H9 (cell line): ENCODE measurements at regions not wholly inside any gene's neighbourhood (a gene's known extent, or its start where the extent isn't known, plus 50 kb on each side); places are given as distances from the start of the nearest gene placed in this dataset.

Experiments
- DNase-seq: peaks from one replicate; pipeline ENCODE4 v3.0.0-alpha.2; 2017
- H2AFZ ChIP-seq: one replicate; pipeline ENCODE4 v1.6.1; 2013; ENCODE audit warnings: mild to moderate bottlenecking, low read length, control low read depth, moderate library complexity
- H2AK5ac ChIP-seq: 2 replicates; pipeline ENCODE4 v1.6.1; 2013; ENCODE audit warnings: low read length, control low read depth, mixed read lengths; ENCODE audit not compliant: insufficient read length
- H2BK120ac ChIP-seq: one replicate; pipeline ENCODE4 v1.6.1; 2013; ENCODE audit warnings: low read depth, mild to moderate bottlenecking, low read length, control low read depth, inconsistent platforms; ENCODE audit not compliant: poor library complexity, severe bottlenecking
- H2BK12ac ChIP-seq: 2 replicates; pipeline ENCODE4 v1.6.1; 2013; ENCODE audit warnings: low read length, control low read depth, mixed read lengths, low read depth; ENCODE audit not compliant: insufficient read length
- H2BK15ac ChIP-seq: 2 replicates; pipeline ENCODE4 v1.6.1; 2013; ENCODE audit warnings: low read depth, low read length, control low read depth
- H2BK20ac ChIP-seq: one replicate; pipeline ENCODE4 v1.6.1; 2013; ENCODE audit warnings: low read depth, mild to moderate bottlenecking, low read length, control low read depth, inconsistent platforms; ENCODE audit not compliant: poor library complexity, severe bottlenecking
- H2BK5ac ChIP-seq: 2 replicates; pipeline ENCODE4 v1.6.1; 2013; ENCODE audit warnings: low read length, control low read depth, mixed read lengths; ENCODE audit not compliant: insufficient read length
- H3K14ac ChIP-seq: 2 replicates; pipeline ENCODE4 v1.6.1; 2013; ENCODE audit warnings: low read length, control low read depth; ENCODE audit not compliant: insufficient read depth
- H3K18ac ChIP-seq: 2 replicates; pipeline ENCODE4 v1.6.1; 2013; ENCODE audit warnings: low read depth, mild to moderate bottlenecking, mixed read lengths, low read length, control low read depth; ENCODE audit not compliant: insufficient read length
- H3K23ac ChIP-seq: 2 replicates; pipeline ENCODE4 v1.6.1; 2013; ENCODE audit warnings: low read length, control low read depth, mixed read lengths, low read depth; ENCODE audit not compliant: insufficient read length
- H3K23me2 ChIP-seq: 2 replicates; pipeline ENCODE4 v1.6.1; 2013; ENCODE audit warnings: low read depth, mild to moderate bottlenecking, mixed read lengths, low read length, control low read depth; ENCODE audit not compliant: insufficient read length, poor library complexity, severe bottlenecking
- H3K27ac ChIP-seq: 2 replicates; pipeline ENCODE4 v1.5.1; 2013; ENCODE audit warnings: low read length, control low read depth, mixed read lengths, low read depth; ENCODE audit not compliant: insufficient read length
- H3K27me3 ChIP-seq: 2 replicates; pipeline ENCODE4 v1.6.1; 2013; ENCODE audit warnings: low read length, control low read depth, inconsistent platforms; ENCODE audit not compliant: insufficient read depth
- H3K4ac ChIP-seq: 2 replicates; pipeline ENCODE4 v1.6.1; 2013; ENCODE audit warnings: low read depth, mild to moderate bottlenecking, control low read depth, inconsistent platforms, low read length, moderate library complexity
- H3K4me1 ChIP-seq: 2 replicates; pipeline ENCODE4 v1.6.1; 2013; ENCODE audit warnings: low read length, control low read depth, inconsistent platforms; ENCODE audit not compliant: insufficient read depth
- H3K4me2 ChIP-seq: 2 replicates; pipeline ENCODE4 v1.6.1; 2013; ENCODE audit warnings: low read length, control low read depth, mixed read lengths; ENCODE audit not compliant: insufficient read length, insufficient read depth
- H3K56ac ChIP-seq: 2 replicates; pipeline ENCODE4 v1.6.1; 2013; ENCODE audit warnings: low read depth, mild to moderate bottlenecking, mixed read lengths, low read length, control low read depth; ENCODE audit not compliant: insufficient read length
- H3K79me1 ChIP-seq: 2 replicates; pipeline ENCODE4 v1.6.1; 2013; ENCODE audit warnings: low read depth, mild to moderate bottlenecking, moderate library complexity, low read length, control low read depth, inconsistent platforms; ENCODE audit not compliant: insufficient read depth, poor library complexity, severe bottlenecking
- H3K79me2 ChIP-seq: 2 replicates; pipeline ENCODE4 v1.6.1; 2013; ENCODE audit warnings: low read length, control low read depth, inconsistent platforms; ENCODE audit not compliant: insufficient read depth
- H3K9ac ChIP-seq: 2 replicates; pipeline ENCODE4 v1.6.1; 2013; ENCODE audit warnings: low read length, control low read depth, mixed read lengths; ENCODE audit not compliant: insufficient read length; ENCODE audit errors: extremely low read depth
- H3K9me3 ChIP-seq: one replicate; pipeline ENCODE4 v1.6.1; 2013; ENCODE audit warnings: low read depth, low read length, inconsistent platforms; ENCODE audit not compliant: control insufficient read depth
- H3T11ph ChIP-seq: one replicate; pipeline ENCODE4 v1.6.1; 2013; ENCODE audit warnings: mild to moderate bottlenecking, low read length, control low read depth, inconsistent platforms
- H4K20me1 ChIP-seq: one replicate; pipeline ENCODE4 v1.6.1; 2013; ENCODE audit not compliant: control insufficient read depth, insufficient read length, insufficient read depth
- H4K5ac ChIP-seq: 2 replicates; pipeline ENCODE4 v1.6.1; 2013; ENCODE audit warnings: low read depth, mild to moderate bottlenecking, mixed read lengths, low read length, control low read depth; ENCODE audit not compliant: insufficient read length
- H4K8ac ChIP-seq: replicated peaks from 2 replicates; pipeline ENCODE4 v1.6.1; 2013; ENCODE audit warnings: low read length, control low read depth, mixed read lengths, low read depth; ENCODE audit not compliant: insufficient read length
- H4K91ac ChIP-seq: 2 replicates; pipeline ENCODE4 v1.6.1; 2013; ENCODE audit warnings: low read depth, mild to moderate bottlenecking, moderate library complexity, mixed read lengths, low read length, control low read depth; ENCODE audit not compliant: insufficient read length
- H3K27ac Mint-ChIP-seq, 3 experiments: 2 replicates in 2 of 3; 3 replicates in 1 of 3; pipeline ENCODE4 v1.8.0; 2020 to 2021; ENCODE audit warnings: mixed read lengths in 3 of 3, mild to moderate bottlenecking in 1 of 3, moderate library complexity in 1 of 3
- H3K27me3 Mint-ChIP-seq: 2 replicates; pipeline ENCODE4 v1.8.0; 2021; ENCODE audit warnings: low read depth, mild to moderate bottlenecking, moderate library complexity, mixed read lengths
- H3K36me3 Mint-ChIP-seq, 3 experiments: 2 replicates in 2 of 3; 3 replicates in 1 of 3; pipeline ENCODE4 v1.8.0; 2020 to 2021; ENCODE audit warnings: low read depth in 3 of 3, mixed read lengths in 3 of 3; ENCODE audit not compliant: insufficient read depth in 1 of 3
- H3K4me1 Mint-ChIP-seq, 2 experiments: 2 replicates each; pipeline ENCODE4 v1.8.0; 2020; ENCODE audit warnings: mixed read lengths in 2 of 2
- H3K4me3 Mint-ChIP-seq, 2 experiments: 2 replicates in 1 of 2; 3 replicates in 1 of 2; pipeline ENCODE4 v1.8.0; 2020 to 2021; ENCODE audit warnings: mild to moderate bottlenecking in 2 of 2, mixed read lengths in 2 of 2, moderate library complexity in 1 of 2
- H3K9me3 Mint-ChIP-seq, 2 experiments: 2 replicates in 1 of 2; 3 replicates in 1 of 2; pipeline ENCODE4 v1.8.0; 2020; ENCODE audit warnings: mild to moderate bottlenecking in 2 of 2, mixed read lengths in 2 of 2, moderate library complexity in 1 of 2
- WGBS: extraction: QIAGEN DNeasy Blood & Tissue Kit; methylation state at CpG from one replicate; pipeline ENCODE4 v1.1.7; 2013; ENCODE audit warnings: missing lambda C conversion rate, low lambda C conversion rate, mixed read lengths; ENCODE audit not compliant: insufficient read length; ENCODE audit errors: extremely low coverage; 5-methylcytosine and 5-hydroxymethylcytosine counted together
- TF ChIP-seq, protein P1 (sequence below): fragments of 200-600 bp; sonication (generic); conservative IDR thresholded peaks from 3 replicates; pipeline ENCODE4 v1.8.0; 2021; ENCODE audit warnings: antibody characterized with exemption, mild to moderate bottlenecking

DNA sequence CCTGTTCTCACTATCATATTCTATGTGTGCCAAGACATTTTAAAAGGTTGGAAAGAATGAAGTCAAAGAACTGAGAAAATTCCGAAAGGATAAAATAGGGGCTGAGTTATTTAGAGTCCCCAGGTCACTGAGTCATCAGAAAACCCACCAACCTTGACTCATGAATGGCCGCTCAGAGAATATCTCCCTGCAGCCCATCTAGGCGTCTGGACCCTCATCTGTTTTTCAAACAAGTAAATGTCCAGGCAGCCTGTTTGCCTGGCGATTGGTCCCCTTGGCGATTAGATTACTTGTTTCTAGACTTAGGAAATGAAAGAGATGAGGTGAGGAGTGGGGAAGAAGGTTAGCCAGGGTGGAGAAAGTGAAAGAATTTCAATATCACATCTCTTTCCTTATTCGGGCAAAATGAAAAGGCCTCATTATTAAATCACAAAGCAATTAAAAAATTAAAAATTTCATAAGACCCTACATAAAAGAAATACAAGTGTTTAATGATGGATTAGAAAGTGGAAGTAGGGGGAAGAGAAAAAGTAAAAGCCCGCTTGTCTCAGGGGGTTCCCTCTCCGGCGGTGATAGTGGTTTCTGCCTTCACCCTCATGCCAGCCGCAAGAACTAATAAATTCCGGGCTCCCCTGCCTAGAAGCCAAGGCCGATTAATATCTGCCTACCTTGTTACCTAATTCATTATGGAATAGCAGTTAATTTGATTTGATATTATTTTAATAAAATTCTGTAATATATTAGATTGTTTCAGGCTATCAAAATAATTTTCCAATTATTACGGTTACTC lies 415.9 kb downstream of the BCL11B start:
- H3K9ac ChIP-seq: no peak overlapping the region
- H2AK5ac ChIP-seq: no peak overlapping the region
- no peak overlapping the region for H3K27ac ChIP-seq
- TF ChIP-seq, protein P1, sequence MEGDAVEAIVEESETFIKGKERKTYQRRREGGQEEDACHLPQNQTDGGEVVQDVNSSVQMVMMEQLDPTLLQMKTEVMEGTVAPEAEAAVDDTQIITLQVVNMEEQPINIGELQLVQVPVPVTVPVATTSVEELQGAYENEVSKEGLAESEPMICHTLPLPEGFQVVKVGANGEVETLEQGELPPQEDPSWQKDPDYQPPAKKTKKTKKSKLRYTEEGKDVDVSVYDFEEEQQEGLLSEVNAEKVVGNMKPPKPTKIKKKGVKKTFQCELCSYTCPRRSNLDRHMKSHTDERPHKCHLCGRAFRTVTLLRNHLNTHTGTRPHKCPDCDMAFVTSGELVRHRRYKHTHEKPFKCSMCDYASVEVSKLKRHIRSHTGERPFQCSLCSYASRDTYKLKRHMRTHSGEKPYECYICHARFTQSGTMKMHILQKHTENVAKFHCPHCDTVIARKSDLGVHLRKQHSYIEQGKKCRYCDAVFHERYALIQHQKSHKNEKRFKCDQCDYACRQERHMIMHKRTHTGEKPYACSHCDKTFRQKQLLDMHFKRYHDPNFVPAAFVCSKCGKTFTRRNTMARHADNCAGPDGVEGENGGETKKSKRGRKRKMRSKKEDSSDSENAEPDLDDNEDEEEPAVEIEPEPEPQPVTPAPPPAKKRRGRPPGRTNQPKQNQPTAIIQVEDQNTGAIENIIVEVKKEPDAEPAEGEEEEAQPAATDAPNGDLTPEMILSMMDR: no peak
- H4K5ac ChIP-seq: no peak overlapping the region
- peaks cover 10 to 11% of the 10 kb centered on the region in 2 experiments for H3K4me1 Mint-ChIP-seq
- no peak overlapping the region for H3T11ph ChIP-seq
- no peaks in the 10 kb centered on the region; the same call in 1 of the 2 replicates for H3K27me3 Mint-ChIP-seq
- peaks cover 0 to 4% of the 10 kb centered on the region in 2 experiments; a peak in 3 of 5 replicates for H3K9me3 Mint-ChIP-seq
- no peak overlapping the region for H3K18ac ChIP-seq
- no peak overlapping the region for H2AFZ ChIP-seq
- H3K14ac ChIP-seq: no peak overlapping the region
- no peaks in the 10 kb centered on the region for H3K79me1 ChIP-seq
- no peak overlapping the region for H2BK120ac ChIP-seq
- H3K36me3 Mint-ChIP-seq: no peaks in the 10 kb centered on the region
- H3K56ac ChIP-seq: no peak overlapping the region
- H3K27me3 ChIP-seq: no peaks in the 10 kb centered on the region
- H3K23ac ChIP-seq: no peak overlapping the region
- DNase-seq: no peak
- H3K79me2 ChIP-seq: no peaks in the 10 kb centered on the region
- H3K9me3 ChIP-seq: no peaks in the 10 kb centered on the region
- no peaks in the 10 kb centered on the region for H4K20me1 ChIP-seq
- no peaks in the 10 kb centered on the region for H3K23me2 ChIP-seq
- no peak overlapping the region for H2BK5ac ChIP-seq
- H2BK20ac ChIP-seq: no peak overlapping the region
- no peak overlapping the region for H3K4me3 Mint-ChIP-seq
- no peak overlapping the region for H2BK15ac ChIP-seq
- H2BK12ac ChIP-seq: no peak overlapping the region
- no peak overlapping the region for H3K4me2 ChIP-seq
- H3K27ac Mint-ChIP-seq: no peak overlapping the region
- WGBS: no CpG with 5 or more reads among the region's 13 CpGs
- no peaks in the 10 kb centered on the region for H3K4me1 ChIP-seq
- no peak overlapping the region for H3K4ac ChIP-seq
- H4K91ac ChIP-seq: no peak overlapping the region
- H4K8ac ChIP-seq: no peak overlapping the region
